HepG2 (cell line): ENCODE measurements at regions not wholly inside any gene's neighbourhood (a gene's known extent, or its start where the extent isn't known, plus 50 kb on each side); places are given as distances from the start of the nearest gene placed in this dataset.

Source experiments
- ATAC-seq: fragments of 200-7000 bp; cut with Tn5 transposase; 3 replicates; pipeline ENCODE4 v1.9.1; 2020; ENCODE audit warnings: mild to moderate bottlenecking, moderate library complexity
- BruUV-seq: library from RNA; stranded (reverse); fragments of 400-500 nt; replicated peaks from 2 replicates; lab custom pipeline; 2021; lab: Mats Ljungman, UMichigan
- CTCF ChIA-PET: fragments of 300-600 bp; formaldehyde crosslinking; extraction: SDS; loops from one replicate; lab custom pipeline; 2021; ENCODE audit warnings: low total read pairs, inconsistent platforms, low intra/inter-chr PET ratio; lab: Yijun Ruan, JAX
- POLR2A ChIA-PET: fragments of 350-600 bp; sonication (Branson Sonifier 250); formaldehyde crosslinking; loops from one replicate; lab custom pipeline; 2020; ENCODE audit warnings: antibody characterized with exemption, inconsistent platforms; lab: Yijun Ruan, JAX
- DNase-seq: peaks from one replicate; pipeline ENCODE4 v3.0.0-alpha.2; 2015; ENCODE audit warnings: low spot score
- FAIRE-seq: peaks from 3 replicates; lab custom pipeline; 2011; peaks lifted over from hg19 to GRCh38; lab: Jason Lieb, UNC
- H2AFZ ChIP-seq: one replicate; pipeline ENCODE4 v1.6.1; 2011; ENCODE audit warnings: low read length, inconsistent platforms
- H3K27ac ChIP-seq: fragments of 300-600 bp; 3 replicates; pipeline ENCODE4 v1.8.0; 2011; ENCODE audit warnings: mixed run types, mild to moderate bottlenecking, mixed read lengths, low read length, inconsistent platforms; ENCODE audit not compliant: insufficient read depth; ENCODE audit errors: extremely low read length
- H3K27me3 ChIP-seq, 2 experiments: fragments of 200-600 bp in 1 of 2; 2 replicates in 1 of 2; 3 replicates in 1 of 2; pipeline versions ENCODE4 v1.6.0 to v1.8.0; 2011; ENCODE audit warnings: low read length in 2 of 2, mild to moderate bottlenecking in 2 of 2, moderate library complexity in 2 of 2, inconsistent platforms in 1 of 2; ENCODE audit not compliant: insufficient read depth in 2 of 2, control insufficient read depth in 1 of 2
- H3K36me3 ChIP-seq, 2 experiments: fragments of 200-600 bp in 1 of 2; replicated peaks in 1 of 2; 2 replicates in 1 of 2; 3 replicates in 1 of 2; pipeline versions ENCODE4 v1.5.1 to v1.8.0; 2011; ENCODE audit warnings: low read length in 2 of 2, inconsistent platforms in 1 of 2; ENCODE audit not compliant: insufficient read depth in 2 of 2, control insufficient read depth in 1 of 2
- H3K4me1 ChIP-seq: 2 replicates; pipeline ENCODE4 v1.5.1; 2012; ENCODE audit warnings: low read length, inconsistent platforms; ENCODE audit not compliant: insufficient read depth
- H3K4me2 ChIP-seq: 2 replicates; pipeline ENCODE4 v1.6.0; 2011; ENCODE audit warnings: low read depth, low read length, inconsistent platforms
- H3K4me3 ChIP-seq, 3 experiments: fragments of 200-600 bp in 1 of 3; sonication (generic), shearing (Covaris generic) in 1 of 3; replicated peaks in 1 of 3; 2 replicates each; pipeline ENCODE4 v1.5.1; 2011 to 2016; ENCODE audit warnings: low read length in 3 of 3, inconsistent platforms in 2 of 3, low read depth in 2 of 3, mild to moderate bottlenecking in 2 of 3, control low read depth in 1 of 3, mixed read lengths in 1 of 3; ENCODE audit not compliant: insufficient read depth in 1 of 3
- H3K79me2 ChIP-seq: one replicate; pipeline ENCODE4 v1.6.1; 2011; ENCODE audit warnings: low read length, inconsistent platforms; ENCODE audit not compliant: insufficient read depth
- H3K9ac ChIP-seq: 2 replicates; pipeline ENCODE4 v1.6.0; 2011; ENCODE audit warnings: mild to moderate bottlenecking, low read depth, low read length, inconsistent platforms; ENCODE audit not compliant: insufficient read depth
- H3K9me3 ChIP-seq: 2 replicates; pipeline ENCODE4 v1.5.1; 2012; ENCODE audit warnings: mild to moderate bottlenecking, low read length
- H4K20me1 ChIP-seq: 2 replicates; pipeline ENCODE4 v1.6.0; 2011; ENCODE audit warnings: inconsistent platforms, mild to moderate bottlenecking, low read length, moderate library complexity; ENCODE audit not compliant: insufficient read depth
- BRCA1 ChIP-seq: sonication (generic); formaldehyde crosslinking; IDR thresholded peaks from 2 replicates; pipeline ENCODE4 v1.4.0; 2020; ENCODE audit warnings: missing genetic modification reagents
- CENPT ChIP-seq: sonication (generic); formaldehyde crosslinking; IDR thresholded peaks from 2 replicates; pipeline ENCODE4 v1.8.0; 2022; ENCODE audit warnings: low read depth, mild to moderate bottlenecking, moderate library complexity, missing genetic modification reagents
- DMAP1 ChIP-seq: IDR thresholded peaks from 2 replicates; pipeline ENCODE4 v1.6.1; 2016
- MTA3 ChIP-seq: sonication (generic); formaldehyde crosslinking; IDR thresholded peaks from 2 replicates; pipeline ENCODE4 v1.4.0; 2020; ENCODE audit warnings: missing genetic modification reagents
- NR3C1 ChIP-seq: sonication (generic); formaldehyde crosslinking; IDR thresholded peaks from 2 replicates; pipeline ENCODE4 v1.4.0; 2020; ENCODE audit warnings: missing genetic modification reagents
- PCBP1 ChIP-seq: fragments of 200-400 bp; formaldehyde crosslinking; IDR thresholded peaks from 2 replicates; pipeline ENCODE4 v1.6.1; 2017; ENCODE audit warnings: mild to moderate bottlenecking, low read depth, low read length, borderline replicate concordance
- PLRG1 ChIP-seq: fragments of 450-650 bp; conservative IDR thresholded peaks from 2 replicates; pipeline ENCODE4 v1.6.1; 2016
- RFXAP ChIP-seq: sonication (generic); formaldehyde crosslinking; IDR thresholded peaks from 2 replicates; pipeline ENCODE4 v1.4.0; 2020; ENCODE audit warnings: missing genetic modification reagents, borderline replicate concordance
- SCMH1 ChIP-seq: sonication (generic); formaldehyde crosslinking; IDR thresholded peaks from 2 replicates; pipeline ENCODE4 v1.9.0; 2021; ENCODE audit warnings: missing genetic modification reagents, mild to moderate bottlenecking, borderline replicate concordance
- TCF7L2 ChIP-seq: IDR thresholded peaks from 2 replicates; pipeline ENCODE4 v1.6.1; 2011; ENCODE audit warnings: mild to moderate bottlenecking, low read depth, low read length, moderate library complexity
- XBP1 ChIP-seq: sonication (generic); formaldehyde crosslinking; IDR thresholded peaks from 2 replicates; pipeline ENCODE4 v1.5.0; 2020; ENCODE audit warnings: missing genetic modification reagents
- ZNF136 ChIP-seq: sonication (generic); formaldehyde crosslinking; IDR thresholded peaks from 2 replicates; pipeline ENCODE4 v1.8.1; 2022; ENCODE audit warnings: low read depth, mild to moderate bottlenecking, moderate library complexity, missing genetic modification reagents
- ZNF234 ChIP-seq: sonication (generic); formaldehyde crosslinking; conservative IDR thresholded peaks from 2 replicates; pipeline ENCODE4 v1.5.1; 2020; ENCODE audit warnings: mild to moderate bottlenecking, missing genetic modification reagents
- ZNF382 ChIP-seq: sonication (generic); formaldehyde crosslinking; IDR thresholded peaks from 2 replicates; pipeline ENCODE4 v1.5.0; 2020; ENCODE audit warnings: missing genetic modification reagents, mild to moderate bottlenecking, borderline replicate concordance
- ZNF530 ChIP-seq: sonication (generic); formaldehyde crosslinking; IDR thresholded peaks from 2 replicates; pipeline ENCODE4 v1.5.0; 2020; ENCODE audit warnings: low read depth, mild to moderate bottlenecking, missing genetic modification reagents
- ZNF552 ChIP-seq: sonication (generic); formaldehyde crosslinking; IDR thresholded peaks from 2 replicates; pipeline ENCODE4 v1.9.0; 2022; ENCODE audit warnings: missing genetic modification reagents, mild to moderate bottlenecking, borderline replicate concordance
- ZNF556 ChIP-seq: sonication (generic); formaldehyde crosslinking; IDR thresholded peaks from 2 replicates; pipeline ENCODE4 v1.4.0; 2020; ENCODE audit warnings: mild to moderate bottlenecking, missing genetic modification reagents, borderline replicate concordance
- ZNF605 ChIP-seq: sonication (generic); formaldehyde crosslinking; IDR thresholded peaks from 2 replicates; pipeline ENCODE4 v1.8.0; 2022; ENCODE audit warnings: mild to moderate bottlenecking, missing genetic modification reagents
- ZNF607 ChIP-seq: sonication (generic); formaldehyde crosslinking; IDR thresholded peaks from 2 replicates; pipeline ENCODE4 v1.5.1; 2020; ENCODE audit warnings: missing genetic modification reagents, mild to moderate bottlenecking, borderline replicate concordance
- ZNF724P ChIP-seq: sonication (generic); formaldehyde crosslinking; IDR thresholded peaks from 2 replicates; pipeline ENCODE4 v1.8.0; 2022; ENCODE audit warnings: missing genetic modification reagents, borderline replicate concordance
- ZSCAN29 ChIP-seq: sonication (generic); formaldehyde crosslinking; conservative IDR thresholded peaks from 2 replicates; pipeline ENCODE4 v1.4.0; 2020; ENCODE audit warnings: mild to moderate bottlenecking, missing genetic modification reagents
- WGBS: methylation state at CpG from one replicate; pipeline ENCODE4 v1.1.6; 2017; ENCODE audit warnings: low lambda C conversion rate; 5-methylcytosine and 5-hydroxymethylcytosine counted together
- in situ Hi-C: cut with HindIII; loops from 2 replicates; pipeline ENCODE4 v1.10.0; 2017; ENCODE audit warnings: low pct_unique_long_range_greater_than_20kb; ENCODE audit not compliant: extremely low pct_ligation_motif_present
- intact Hi-C: fragments of 100-400 bp; cut with micrococcal nuclease; formaldehyde crosslinking; loops from one replicate; pipeline ENCODE4 v1.10.0; 2022; ENCODE audit not compliant: unreplicated experiment
- TF ChIP-seq, protein P1 (sequence below): sonication (generic); formaldehyde crosslinking; IDR thresholded peaks from 2 replicates; pipeline ENCODE4 v1.4.0; 2020; ENCODE audit warnings: low read depth, mild to moderate bottlenecking, missing genetic modification reagents
- TF ChIP-seq, protein P2 (sequence below): sonication (generic); formaldehyde crosslinking; IDR thresholded peaks from 2 replicates; pipeline ENCODE4 v1.4.0; 2020; ENCODE audit warnings: mild to moderate bottlenecking, missing genetic modification reagents

DNA sequence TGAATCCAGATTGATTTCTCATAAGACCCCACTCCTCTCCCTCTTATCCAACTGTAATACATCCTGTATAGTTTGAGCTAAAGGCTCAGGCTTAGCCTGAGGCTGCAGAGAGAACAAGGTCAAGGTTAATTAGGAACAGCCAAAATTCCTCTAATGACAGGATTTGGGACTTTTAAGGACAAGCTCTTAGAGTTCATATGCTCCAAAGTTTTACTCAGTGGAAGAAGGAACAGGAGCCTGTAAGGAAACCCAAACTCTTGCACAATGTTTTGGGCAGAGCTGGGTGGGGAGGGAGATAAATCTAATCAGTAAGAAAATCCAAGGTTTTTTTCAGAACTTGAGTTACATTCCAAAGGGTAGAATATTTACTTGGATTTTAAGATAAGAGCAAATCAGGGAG lies 238.8 kb downstream of the QDPR start:
- H2AFZ ChIP-seq = no peak overlapping the region
- no TSS peak for BruUV-seq
- TF ChIP-seq ZNF607 (no peak), CENPT (CRISPR knock-in tag) (no peak), NR3C1 (no peak), ZNF556 (CRISPR knock-in tag) (no peak), BRCA1 (no peak)
- TF ChIP-seq, protein P1, sequence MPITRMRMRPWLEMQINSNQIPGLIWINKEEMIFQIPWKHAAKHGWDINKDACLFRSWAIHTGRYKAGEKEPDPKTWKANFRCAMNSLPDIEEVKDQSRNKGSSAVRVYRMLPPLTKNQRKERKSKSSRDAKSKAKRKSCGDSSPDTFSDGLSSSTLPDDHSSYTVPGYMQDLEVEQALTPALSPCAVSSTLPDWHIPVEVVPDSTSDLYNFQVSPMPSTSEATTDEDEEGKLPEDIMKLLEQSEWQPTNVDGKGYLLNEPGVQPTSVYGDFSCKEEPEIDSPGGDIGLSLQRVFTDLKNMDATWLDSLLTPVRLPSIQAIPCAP = no peak
- no peaks in the 10 kb centered on the region for H3K4me1 ChIP-seq
- no peak overlapping the region for H3K27ac ChIP-seq
- CTCF ChIA-PET = no interaction called here
- no peaks in the 10 kb centered on the region for H4K20me1 ChIP-seq
- POLR2A ChIA-PET = no interaction called here
- no peak for FAIRE-seq
- no peak for ATAC-seq
- intact Hi-C loops = no loop called here
- H3K4me3 ChIP-seq = no peak overlapping the region
- no peak overlapping the region for H3K4me2 ChIP-seq
- no peaks in the 10 kb centered on the region for H3K36me3 ChIP-seq
- no peaks in the 10 kb centered on the region for H3K79me2 ChIP-seq
- peaks cover 0 to 4% of the 10 kb centered on the region in 2 experiments; a peak in 2 of 5 replicates for H3K27me3 ChIP-seq
- no peak overlapping the region for H3K9ac ChIP-seq
- no peak for DNase-seq
- in situ Hi-C loops = no loop called here
- H3K9me3 ChIP-seq = no peaks in the 10 kb centered on the region

GRCh38 chr4:17272154-17272553 lies 239.7 kb downstream of the QDPR start:
- Histone ChIP-seq H3K4me1 (no peaks in the 10 kb centered on the region), H4K20me1 (no peaks in the 10 kb centered on the region), H3K9ac (no peak overlapping the region), H3K27ac (no peak overlapping the region), H3K9me3 (no peaks in the 10 kb centered on the region), H2AFZ (no peak overlapping the region), H3K36me3 (no peaks in the 10 kb centered on the region), H3K4me3 (no peak overlapping the region), H3K27me3 (peaks cover 0 to 4% of the 10 kb centered on the region in 2 experiments; a peak in 2 of 5 replicates), H3K79me2 (no peaks in the 10 kb centered on the region), H3K4me2 (no peak overlapping the region)
- BruUV-seq = no TSS peak
- intact Hi-C loops = no loop called here
- no peak for DNase-seq
- no peak for FAIRE-seq
- ATAC-seq = no peak
- TF ChIP-seq ZNF605 (CRISPR knock-in tag) (no peak), PLRG1 (no peak), PCBP1 (no peak), NR3C1 (no peak), ZNF234 (CRISPR knock-in tag) (no peak), DMAP1 (CRISPR knock-in tag) (no peak), SCMH1 (CRISPR knock-in tag) (no peak), MTA3 (CRISPR knock-in tag) (no peak), RFXAP (CRISPR knock-in tag) (no peak), ZNF724P (CRISPR knock-in tag) (no peak), TCF7L2 (no peak), ZNF530 (CRISPR knock-in tag) (no peak), ZSCAN29 (CRISPR knock-in tag) (no peak), ZNF382 (CRISPR knock-in tag) (no peak), XBP1 (CRISPR knock-in tag) (no peak), ZNF552 (CRISPR knock-in tag) (no peak), ZNF136 (CRISPR knock-in tag) (no peak)
- TF ChIP-seq, protein P2, sequence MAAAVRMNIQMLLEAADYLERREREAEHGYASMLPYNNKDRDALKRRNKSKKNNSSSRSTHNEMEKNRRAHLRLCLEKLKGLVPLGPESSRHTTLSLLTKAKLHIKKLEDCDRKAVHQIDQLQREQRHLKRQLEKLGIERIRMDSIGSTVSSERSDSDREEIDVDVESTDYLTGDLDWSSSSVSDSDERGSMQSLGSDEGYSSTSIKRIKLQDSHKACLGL = no peak
- CTCF ChIA-PET = no interaction called here
- POLR2A ChIA-PET = no interaction called here
- WGBS = 7% methylated on average over 6 of the region's 6 CpGs
- in situ Hi-C loops = no loop called here
